ENCODE measurements at regions not wholly inside any gene's neighbourhood (a gene's known extent, or its start where the extent isn't known, plus 50 kb on each side); places are given as distances from the start of the nearest gene placed in this dataset.

GRCh38 chr11:76269661-76270261 lies 63.5 kb upstream of the WNT11 start:
- TF ChIP-seq CTCF (IDR thresholded peaks at IDR 0.05; ENCODE audit: insufficient read depth in 1 of 2, low read depth in 1 of 2, low read length in 1 of 2, severe bottlenecking in 1 of 2, unreplicated experiment in 1 of 2) = no peak
- H3K4me1 ChIP-seq = peaks cover 10% of the 10 kb centered on the region
- peaks cover 12% of the 10 kb centered on the region for H3K9me3 ChIP-seq
- no peak overlapping the region for H3K27ac Mint-ChIP-seq (ENCODE audit: unreplicated experiment)
- no peaks in the 10 kb centered on the region for H3K4me1 Mint-ChIP-seq (ENCODE audit: low read depth, unreplicated experiment)
- CTCF ChIA-PET = interaction anchor here (0.8 kb wide), 1 partner anchor 49 kb away, joined by 3 read pairs; no protein-coding TSS in a partner anchor
- DNase-seq = no peak
- H3K4me3 Mint-ChIP-seq (ENCODE audit: unreplicated experiment) = no peak overlapping the region
- H3K4me3 ChIP-seq (ENCODE audit: low read depth, low read length) = no peak overlapping the region
- no peaks in the 10 kb centered on the region for H3K9me3 Mint-ChIP-seq (ENCODE audit: unreplicated experiment)
- no peaks in the 10 kb centered on the region for H3K27me3 ChIP-seq (replicated peaks; ENCODE audit: control insufficient read depth, insufficient read depth, low read length)
- no peaks in the 10 kb centered on the region for H3K27me3 Mint-ChIP-seq (ENCODE audit: insufficient read depth, unreplicated experiment)
- no peaks in the 10 kb centered on the region for H3K36me3 ChIP-seq (ENCODE audit: control insufficient read depth, insufficient read depth, low read length)
- POLR2A ChIA-PET = no interaction called here
- intact Hi-C loops (cut with micrococcal nuclease; ENCODE audit: unreplicated experiment) = no loop called here
- no peaks in the 10 kb centered on the region for H3K36me3 Mint-ChIP-seq (ENCODE audit: insufficient read depth, unreplicated experiment)
- no TSS peak for BruUV-seq (replicated peaks)

GRCh38 chr11:76269247-76269646 lies 62.9 kb upstream of the WNT11 start:
- H3K9me3 Mint-ChIP-seq (ENCODE audit: unreplicated experiment) = no peaks in the 10 kb centered on the region
- H3K27ac Mint-ChIP-seq (ENCODE audit: unreplicated experiment) = no peak overlapping the region
- H3K36me3 Mint-ChIP-seq (ENCODE audit: insufficient read depth, unreplicated experiment) = no peaks in the 10 kb centered on the region
- H3K9me3 ChIP-seq = peaks cover 7% of the 10 kb centered on the region
- H3K36me3 ChIP-seq (ENCODE audit: control insufficient read depth, insufficient read depth, low read length) = no peaks in the 10 kb centered on the region
- H3K27me3 Mint-ChIP-seq (ENCODE audit: insufficient read depth, unreplicated experiment) = no peaks in the 10 kb centered on the region
- no peaks in the 10 kb centered on the region for H3K4me1 Mint-ChIP-seq (ENCODE audit: low read depth, unreplicated experiment)
- POLR2A ChIA-PET = no interaction called here
- intact Hi-C loops (cut with micrococcal nuclease; ENCODE audit: unreplicated experiment) = no loop called here
- no peak for TF ChIP-seq CTCF (IDR thresholded peaks at IDR 0.05; ENCODE audit: insufficient read depth in 1 of 2, low read depth in 1 of 2, low read length in 1 of 2, severe bottlenecking in 1 of 2, unreplicated experiment in 1 of 2)
- no TSS peak for BruUV-seq (replicated peaks)
- no peak overlapping the region for H3K4me3 ChIP-seq (ENCODE audit: low read depth, low read length)
- H3K27me3 ChIP-seq (replicated peaks; ENCODE audit: control insufficient read depth, insufficient read depth, low read length) = no peaks in the 10 kb centered on the region
- CTCF ChIA-PET = no interaction called here
- no peak for DNase-seq
- no peak overlapping the region for H3K4me3 Mint-ChIP-seq (ENCODE audit: unreplicated experiment)
- peaks cover 10% of the 10 kb centered on the region for H3K4me1 ChIP-seq

- Histone ChIP-seq H3K36me3 (ENCODE audit: control insufficient read depth, insufficient read depth, low read length) (no peaks in the 10 kb centered on the region), H3K27me3 (replicated peaks; ENCODE audit: control insufficient read depth, insufficient read depth, low read length) (no peaks in the 10 kb centered on the region), H3K4me1 (peaks cover 10% of the 10 kb centered on the region), H3K9me3 (no peaks in the 10 kb centered on the region), H3K4me3 (ENCODE audit: low read depth, low read length) (no peak overlapping the region)
- Mint-ChIP-seq H3K4me3 (ENCODE audit: unreplicated experiment) (no peak overlapping the region), H3K36me3 (ENCODE audit: insufficient read depth, unreplicated experiment) (no peaks in the 10 kb centered on the region), H3K27ac (ENCODE audit: unreplicated experiment) (no peak overlapping the region), H3K9me3 (ENCODE audit: unreplicated experiment) (no peaks in the 10 kb centered on the region), H3K27me3 (ENCODE audit: insufficient read depth, unreplicated experiment) (no peaks in the 10 kb centered on the region), H3K4me1 (ENCODE audit: low read depth, unreplicated experiment) (no peaks in the 10 kb centered on the region)
- POLR2A ChIA-PET = no interaction called here
- CTCF ChIA-PET = no interaction called here
- intact Hi-C loops (cut with micrococcal nuclease; ENCODE audit: unreplicated experiment) = no loop called here
- no peak for DNase-seq
- TF ChIP-seq CTCF (IDR thresholded peaks at IDR 0.05; ENCODE audit: insufficient read depth in 1 of 2, low read depth in 1 of 2, low read length in 1 of 2, severe bottlenecking in 1 of 2, unreplicated experiment in 1 of 2) = no peak
- BruUV-seq (replicated peaks) = no TSS peak
Measured at GRCh38 chr11:76268498-76268897, 62.2 kb upstream of the WNT11 start.

All from Caco-2 (cell line).